Testis (tissue), 2 donors: ENCODE measurements at regions not wholly inside any gene's neighbourhood (a gene's known extent, or its start where the extent isn't known, plus 50 kb on each side); places are given as distances from the start of the nearest gene placed in this dataset.
"Not testable (repeated sequence)": the region's sequence is repeated elsewhere in the genome, so short reads cannot be mapped to it uniquely, and the experiment has no call there.

Experiments
- DNase-seq: peaks from one replicate; pipeline ENCODE4 v3.0.0-alpha.2; 2019
- H3K27ac ChIP-seq, 2 donors: fragments of 200-600 bp; sonication (generic); one replicate each; pipeline ENCODE4 v1.5.1; 2019
- H3K27me3 ChIP-seq: fragments of 200-600 bp; sonication (generic); one replicate; pipeline ENCODE4 v1.5.1; 2019
- H3K36me3 ChIP-seq: fragments of 200-600 bp; sonication (generic); one replicate; pipeline ENCODE4 v1.5.1; 2017; ENCODE audit warnings: low read depth; ENCODE audit errors: missing control alignments
- H3K4me1 ChIP-seq: fragments of 200-600 bp; sonication (generic); one replicate; pipeline ENCODE4 v1.5.1; 2019
- H3K4me3 ChIP-seq, 2 donors: fragments of 200-600 bp; sonication (generic); one replicate each; pipeline ENCODE4 v1.5.1; 2017 to 2019
- H3K9me3 ChIP-seq: fragments of 200-600 bp; sonication (generic); one replicate; pipeline ENCODE4 v1.5.1; 2017
- POLR2A ChIP-seq: fragments of 450-650 bp; IDR thresholded peaks from one replicate; pipeline ENCODE4 v1.6.1; 2017; ENCODE audit warnings: antibody characterized with exemption, mild to moderate bottlenecking, moderate library complexity
- WGBS, 2 donors: methylation state at CpG; one replicate each; pipeline ENCODE4 v1.1.5; 2018; 5-methylcytosine and 5-hydroxymethylcytosine counted together
- intact Hi-C: fragments of 100-400 bp; cut with DNase I; formaldehyde crosslinking; loops from one replicate; pipeline ENCODE4 v1.15.1; 2023; ENCODE audit warnings: low total_unique reads
- TF ChIP-seq, protein P1 (sequence below), 3 experiments: fragments of 450-650 bp in 2 of 3; fragments of 200-600 bp in 1 of 3; sonication (generic) in 1 of 3; IDR thresholded peaks; one replicate each; pipeline ENCODE4 v1.5.1; 2016 to 2019; ENCODE audit warnings: antibody characterized with exemption in 3 of 3, mild to moderate bottlenecking in 2 of 3, moderate library complexity in 1 of 3

DNA sequence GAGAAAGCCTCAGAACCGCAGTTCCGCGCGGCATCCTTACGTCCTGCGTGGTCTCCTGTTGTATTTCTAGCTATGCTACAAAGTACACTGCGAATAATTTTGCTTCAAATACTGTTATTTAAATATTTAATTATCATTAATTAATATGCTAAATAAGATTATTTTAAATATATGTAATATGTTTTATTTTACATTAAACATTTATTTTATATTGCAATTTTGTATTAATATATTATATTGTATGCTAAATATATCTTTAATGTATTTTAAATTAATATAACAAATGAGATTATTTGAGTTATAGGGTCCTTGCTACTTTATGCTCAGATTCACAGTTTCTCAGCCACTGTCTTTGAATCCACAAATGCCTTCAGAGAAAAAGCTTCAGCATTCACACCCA, 436.7 kb downstream of the BRD1 start:
- Histone ChIP-seq H3K4me3 (no peak overlapping the region), H3K27me3 (no peaks in the 10 kb centered on the region), H3K36me3 (no peaks in the 10 kb centered on the region), H3K4me1 (no peaks in the 10 kb centered on the region), H3K27ac (no peak overlapping the region), H3K9me3 (no peaks in the 10 kb centered on the region)
- TF ChIP-seq, protein P1, sequence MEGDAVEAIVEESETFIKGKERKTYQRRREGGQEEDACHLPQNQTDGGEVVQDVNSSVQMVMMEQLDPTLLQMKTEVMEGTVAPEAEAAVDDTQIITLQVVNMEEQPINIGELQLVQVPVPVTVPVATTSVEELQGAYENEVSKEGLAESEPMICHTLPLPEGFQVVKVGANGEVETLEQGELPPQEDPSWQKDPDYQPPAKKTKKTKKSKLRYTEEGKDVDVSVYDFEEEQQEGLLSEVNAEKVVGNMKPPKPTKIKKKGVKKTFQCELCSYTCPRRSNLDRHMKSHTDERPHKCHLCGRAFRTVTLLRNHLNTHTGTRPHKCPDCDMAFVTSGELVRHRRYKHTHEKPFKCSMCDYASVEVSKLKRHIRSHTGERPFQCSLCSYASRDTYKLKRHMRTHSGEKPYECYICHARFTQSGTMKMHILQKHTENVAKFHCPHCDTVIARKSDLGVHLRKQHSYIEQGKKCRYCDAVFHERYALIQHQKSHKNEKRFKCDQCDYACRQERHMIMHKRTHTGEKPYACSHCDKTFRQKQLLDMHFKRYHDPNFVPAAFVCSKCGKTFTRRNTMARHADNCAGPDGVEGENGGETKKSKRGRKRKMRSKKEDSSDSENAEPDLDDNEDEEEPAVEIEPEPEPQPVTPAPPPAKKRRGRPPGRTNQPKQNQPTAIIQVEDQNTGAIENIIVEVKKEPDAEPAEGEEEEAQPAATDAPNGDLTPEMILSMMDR (IDR thresholded peaks at IDR 0.05) = no peak
- TF ChIP-seq POLR2A = no peak
- intact Hi-C loops = no loop called here
- DNase-seq = no peak
- WGBS, 2 donors = 93 to 94% methylated on average over 7 of the region's 7 CpGs

DNA sequence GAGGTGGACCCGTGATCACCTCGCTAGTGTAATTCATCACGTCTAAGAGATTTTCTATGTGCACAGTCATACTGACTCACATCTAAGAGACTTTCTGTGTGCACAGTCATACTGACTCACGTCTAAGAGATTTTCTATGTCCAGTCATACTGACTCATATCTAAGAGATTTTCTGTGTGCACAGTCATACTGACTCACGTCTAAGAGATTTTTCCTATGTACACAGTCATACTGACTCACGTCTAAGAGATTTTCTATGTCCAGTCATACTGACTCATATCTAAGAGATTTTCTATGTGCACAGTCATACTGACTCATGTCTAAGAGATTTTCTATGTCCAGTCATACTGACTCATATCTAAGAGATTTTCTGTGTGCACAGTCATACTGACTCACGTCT, 443.8 kb downstream of the BRD1 start:
- H3K27me3 ChIP-seq, intact Hi-C loops, DNase-seq, H3K36me3 ChIP-seq, H3K27ac ChIP-seq, H3K4me1 ChIP-seq, H3K9me3 ChIP-seq, H3K4me3 ChIP-seq: not testable (repeated sequence)
- WGBS, 2 donors = 85 to 92% methylated on average over 4 to 6 of the region's 7 CpGs

DNA sequence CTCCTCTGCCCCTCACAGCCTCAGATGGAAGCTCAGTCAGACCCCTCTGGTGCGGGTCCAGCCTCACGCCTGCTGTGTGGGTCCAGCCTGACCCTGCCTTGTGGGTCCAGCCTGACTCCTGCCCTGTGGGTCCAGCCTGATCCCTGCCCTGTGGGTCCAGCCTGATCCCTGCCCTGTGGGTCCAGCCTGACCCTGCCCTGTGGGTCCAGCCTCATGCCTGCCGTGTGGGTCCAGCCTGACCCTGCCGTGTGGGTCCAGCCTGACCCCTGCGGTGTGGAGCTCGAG, 445.3 kb downstream of the BRD1 start:
- Histone ChIP-seq H3K9me3 (no peaks in the 10 kb centered on the region), H3K4me1 (no peaks in the 10 kb centered on the region), H3K4me3 (no peak overlapping the region), H3K36me3 (no peaks in the 10 kb centered on the region), H3K27ac (no peak overlapping the region), H3K27me3 (no peaks in the 10 kb centered on the region)
- TF ChIP-seq POLR2A = no peak
- TF ChIP-seq, protein P1 (IDR thresholded peaks at IDR 0.05) = no peak
- no peak for DNase-seq
- WGBS, 2 donors = 74 to 77% methylated on average over 4 to 6 of the region's 6 CpGs
- intact Hi-C loops = no loop called here

GRCh38 chr22:49381595-49382450, 445.9 kb downstream of the BRD1 start:
- no peak overlapping the region for H3K4me3 ChIP-seq
- no peaks in the 10 kb centered on the region for H3K27me3 ChIP-seq
- no peaks in the 10 kb centered on the region for H3K36me3 ChIP-seq
- DNase-seq = no peak
- WGBS, 2 donors = 50 to 58% methylated on average over 15 to 18 of the region's 18 CpGs
- no peak overlapping the region for H3K27ac ChIP-seq
- TF ChIP-seq, protein P1 (IDR thresholded peaks at IDR 0.05) = no peak
- TF ChIP-seq POLR2A = no peak
- intact Hi-C loops = no loop called here
- H3K9me3 ChIP-seq = no peaks in the 10 kb centered on the region
- no peaks in the 10 kb centered on the region for H3K4me1 ChIP-seq

- no peaks in the 10 kb centered on the region for H3K4me1 ChIP-seq
- no peak overlapping the region for H3K27ac ChIP-seq
- no peak overlapping the region for H3K4me3 ChIP-seq
- no peak for TF ChIP-seq POLR2A
- TF ChIP-seq, protein P1 (IDR thresholded peaks at IDR 0.05) = no peak
- H3K36me3 ChIP-seq = no peaks in the 10 kb centered on the region
- H3K9me3 ChIP-seq = no peaks in the 10 kb centered on the region
- WGBS, 2 donors = 71 to 75% methylated on average over 1 of the region's 1 CpG
- intact Hi-C loops = no loop called here
- H3K27me3 ChIP-seq = no peaks in the 10 kb centered on the region
- no peak for DNase-seq
Observed at GRCh38 chr22:49380828-49381114, 446.9 kb downstream of the BRD1 start.
